Thyroid gland (tissue), 4 donors: ENCODE measurements at regions not wholly inside any gene's neighbourhood (a gene's known extent, or its start where the extent isn't known, plus 50 kb on each side); places are given as distances from the start of the nearest gene placed in this dataset.

Source experiments
- CTCF ChIP-seq, 6 experiments: fragments of 200-600 bp in 3 of 6; fragments of 450-650 bp in 3 of 6; sonication (generic) in 3 of 6; IDR thresholded peaks; one replicate each; pipeline ENCODE4 v1.5.1; 2016 to 2019; ENCODE audit warnings: antibody characterized with exemption in 6 of 6, mild to moderate bottlenecking in 2 of 6, inconsistent platforms in 1 of 6, moderate library complexity in 1 of 6
- POLR2A ChIP-seq, 2 donors: fragments of 450-650 bp; IDR thresholded peaks; one replicate each; pipeline ENCODE4 v1.6.1; 2017; ENCODE audit warnings: antibody characterized with exemption in 2 of 2, mild to moderate bottlenecking in 2 of 2, moderate library complexity in 1 of 2

- TF ChIP-seq POLR2A (IDR thresholded peaks at IDR 0.05) (no peak), CTCF (IDR thresholded peaks at IDR 0.05) (peak in 1 of 6 experiments; percentile 11)
Observed at GRCh38 chr4:41358647-41359421, 102.1 kb downstream of the UCHL1 start.
